Type B pancreatic cell (in vitro differentiated cells): ENCODE measurements at regions not wholly inside any gene's neighbourhood (a gene's known extent, or its start where the extent isn't known, plus 50 kb on each side); places are given as distances from the start of the nearest gene placed in this dataset.

Experiments
- DNase-seq: peaks from one replicate; pipeline ENCODE4 v3.0.0; 2021; ENCODE audit warnings: mixed read lengths; ENCODE audit not compliant: unreplicated experiment; ENCODE audit errors: extremely low spot score
- H3K27ac Mint-ChIP-seq: 2 replicates; pipeline ENCODE4 v1.8.0; 2021; ENCODE audit warnings: mild to moderate bottlenecking, mixed read lengths
- H3K27me3 Mint-ChIP-seq: 2 replicates; pipeline ENCODE4 v1.8.0; 2021; ENCODE audit warnings: mixed read lengths
- H3K36me3 Mint-ChIP-seq: 2 replicates; pipeline ENCODE4 v1.8.0; 2021; ENCODE audit warnings: mixed read lengths
- H3K4me1 Mint-ChIP-seq: one replicate; pipeline ENCODE4 v1.8.0; 2021; ENCODE audit warnings: mixed read lengths; ENCODE audit not compliant: unreplicated experiment
- H3K4me3 Mint-ChIP-seq: 2 replicates; pipeline ENCODE4 v1.8.0; 2021; ENCODE audit warnings: mild to moderate bottlenecking, mixed read lengths
- H3K9me3 Mint-ChIP-seq: 2 replicates; pipeline ENCODE4 v1.8.0; 2021; ENCODE audit warnings: mixed read lengths
- TF ChIP-seq, protein P1 (sequence below): fragments of 200-600 bp; sonication (generic); conservative IDR thresholded peaks from 2 replicates; pipeline ENCODE4 v1.5.0; 2021; ENCODE audit warnings: antibody characterized with exemption, mild to moderate bottlenecking

DNA sequence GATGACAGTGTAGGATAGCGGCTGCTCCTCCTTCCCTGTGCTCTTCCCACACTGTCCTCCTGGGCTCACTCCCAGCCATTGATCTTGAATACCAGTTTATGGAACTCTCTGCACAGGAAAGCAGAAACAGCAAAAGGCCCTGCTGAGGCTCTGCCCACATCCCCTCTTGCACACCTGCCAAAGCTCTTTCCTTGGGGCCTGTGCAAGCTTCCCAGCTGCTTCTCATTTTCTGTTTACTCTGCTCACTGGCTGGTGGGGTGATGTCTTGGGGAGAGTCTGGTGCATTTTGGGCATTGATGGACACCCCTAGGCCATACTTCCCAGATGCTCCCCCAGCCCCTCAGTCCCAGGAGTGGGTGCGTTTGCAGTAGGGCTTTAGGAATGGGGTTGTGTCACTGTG, 361.8 kb downstream of the TMEM121 start:
- Mint-ChIP-seq H3K27me3 (no peaks in the 10 kb centered on the region), H3K36me3 (no peaks in the 10 kb centered on the region), H3K4me3 (no peak overlapping the region), H3K9me3 (peaks cover 6% of the 10 kb centered on the region), H3K4me1 (no peaks in the 10 kb centered on the region), H3K27ac (no peak overlapping the region)
- DNase-seq: no peak
- TF ChIP-seq, protein P1, sequence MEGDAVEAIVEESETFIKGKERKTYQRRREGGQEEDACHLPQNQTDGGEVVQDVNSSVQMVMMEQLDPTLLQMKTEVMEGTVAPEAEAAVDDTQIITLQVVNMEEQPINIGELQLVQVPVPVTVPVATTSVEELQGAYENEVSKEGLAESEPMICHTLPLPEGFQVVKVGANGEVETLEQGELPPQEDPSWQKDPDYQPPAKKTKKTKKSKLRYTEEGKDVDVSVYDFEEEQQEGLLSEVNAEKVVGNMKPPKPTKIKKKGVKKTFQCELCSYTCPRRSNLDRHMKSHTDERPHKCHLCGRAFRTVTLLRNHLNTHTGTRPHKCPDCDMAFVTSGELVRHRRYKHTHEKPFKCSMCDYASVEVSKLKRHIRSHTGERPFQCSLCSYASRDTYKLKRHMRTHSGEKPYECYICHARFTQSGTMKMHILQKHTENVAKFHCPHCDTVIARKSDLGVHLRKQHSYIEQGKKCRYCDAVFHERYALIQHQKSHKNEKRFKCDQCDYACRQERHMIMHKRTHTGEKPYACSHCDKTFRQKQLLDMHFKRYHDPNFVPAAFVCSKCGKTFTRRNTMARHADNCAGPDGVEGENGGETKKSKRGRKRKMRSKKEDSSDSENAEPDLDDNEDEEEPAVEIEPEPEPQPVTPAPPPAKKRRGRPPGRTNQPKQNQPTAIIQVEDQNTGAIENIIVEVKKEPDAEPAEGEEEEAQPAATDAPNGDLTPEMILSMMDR: no peak

DNA sequence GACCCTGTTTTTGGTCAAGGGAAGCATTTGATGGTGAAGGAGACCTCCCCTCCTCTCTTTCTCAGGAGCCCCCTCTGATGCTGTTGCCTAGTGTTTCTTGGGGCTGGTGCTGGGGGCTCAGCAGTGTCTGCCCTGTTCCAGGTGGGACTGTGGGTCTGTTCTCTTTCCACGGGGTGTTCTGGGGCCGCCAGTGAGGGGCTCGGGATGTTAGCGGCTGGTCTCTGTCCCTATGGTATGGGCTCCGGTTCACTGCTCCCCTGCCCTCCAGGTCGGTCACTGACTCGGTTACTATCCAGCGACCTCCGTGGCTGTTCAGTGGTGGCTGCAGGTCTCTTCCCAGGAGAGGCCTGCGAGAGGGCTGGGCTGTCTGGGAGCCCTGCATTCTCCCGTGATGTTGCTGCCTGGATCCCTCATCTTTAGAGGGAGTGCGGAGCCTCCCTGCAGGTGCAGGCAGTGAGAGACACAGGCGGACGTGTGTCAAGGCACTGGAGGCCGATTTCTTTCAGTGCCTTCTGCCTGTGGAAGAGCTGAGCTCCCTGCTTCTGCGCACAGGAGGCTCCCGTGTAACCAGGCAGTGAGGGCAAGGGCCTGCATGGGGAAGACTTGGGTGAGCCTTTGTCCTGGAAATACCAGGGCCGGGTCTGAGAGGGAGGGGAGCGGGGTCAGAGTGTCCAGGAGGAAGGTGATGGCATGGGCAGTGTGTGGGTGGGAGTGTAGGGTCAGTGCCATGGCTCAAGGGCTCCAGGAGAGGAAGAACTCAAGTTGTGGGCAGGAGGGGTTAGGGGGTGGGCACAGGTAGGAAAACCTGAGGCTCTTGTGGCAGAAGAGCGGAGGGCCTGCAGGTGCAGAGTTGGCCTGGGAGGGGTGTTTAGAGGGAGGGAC, 362.6 kb downstream of the TMEM121 start:
- peaks cover 6% of the 10 kb centered on the region for H3K9me3 Mint-ChIP-seq
- H3K36me3 Mint-ChIP-seq: no peaks in the 10 kb centered on the region
- H3K4me3 Mint-ChIP-seq: no peak overlapping the region
- no peaks in the 10 kb centered on the region for H3K4me1 Mint-ChIP-seq
- H3K27me3 Mint-ChIP-seq: no peaks in the 10 kb centered on the region
- H3K27ac Mint-ChIP-seq: no peak overlapping the region
- no peak for DNase-seq
- TF ChIP-seq, protein P1: no peak

DNA sequence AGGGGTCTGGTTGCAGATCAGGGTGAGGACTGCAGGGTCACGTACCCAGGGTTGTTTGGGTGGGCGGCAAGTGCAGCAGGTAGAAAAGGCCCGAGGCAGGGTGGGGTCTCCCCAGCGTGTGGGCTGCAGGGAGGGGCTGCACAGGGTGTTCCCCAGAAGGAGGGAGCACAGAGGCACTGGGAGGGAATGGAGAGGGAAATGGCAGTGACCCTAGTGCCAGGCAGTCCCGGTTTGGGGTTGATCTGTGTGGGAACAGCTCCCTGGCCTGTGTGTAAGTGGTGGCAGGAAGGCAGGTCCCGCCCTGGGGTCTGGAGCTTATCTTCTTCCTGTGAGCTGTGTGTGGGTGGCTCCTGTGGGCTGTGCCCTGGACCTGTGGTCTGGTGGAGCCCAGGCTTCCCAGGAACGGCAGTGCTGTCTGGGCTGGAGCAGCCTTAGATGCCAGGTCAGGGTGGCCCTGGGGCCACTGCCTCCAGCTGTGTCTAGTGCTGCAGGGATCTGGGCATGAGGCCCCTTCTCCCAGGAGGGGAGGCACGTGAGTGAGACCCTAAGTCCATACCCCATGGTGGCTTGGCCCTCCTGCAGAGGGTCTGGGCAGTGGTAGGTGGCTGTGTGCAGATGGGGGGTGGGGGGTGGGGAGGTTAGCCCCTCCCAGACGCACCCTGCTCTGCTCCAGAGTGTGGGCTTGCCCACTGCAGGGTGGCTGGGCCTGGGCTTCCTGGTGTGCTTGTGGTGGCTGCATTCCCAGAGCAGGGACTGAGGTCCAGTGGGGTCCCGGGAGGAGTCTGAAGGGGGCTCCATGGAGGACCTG, 363.5 kb downstream of the TMEM121 start:
- TF ChIP-seq, protein P1: no peak
- H3K27ac Mint-ChIP-seq: no peak overlapping the region
- peaks cover 6% of the 10 kb centered on the region for H3K9me3 Mint-ChIP-seq
- no peaks in the 10 kb centered on the region for H3K4me1 Mint-ChIP-seq
- no peaks in the 10 kb centered on the region for H3K27me3 Mint-ChIP-seq
- H3K36me3 Mint-ChIP-seq: no peaks in the 10 kb centered on the region
- H3K4me3 Mint-ChIP-seq: no peak overlapping the region
- DNase-seq: no peak

DNA sequence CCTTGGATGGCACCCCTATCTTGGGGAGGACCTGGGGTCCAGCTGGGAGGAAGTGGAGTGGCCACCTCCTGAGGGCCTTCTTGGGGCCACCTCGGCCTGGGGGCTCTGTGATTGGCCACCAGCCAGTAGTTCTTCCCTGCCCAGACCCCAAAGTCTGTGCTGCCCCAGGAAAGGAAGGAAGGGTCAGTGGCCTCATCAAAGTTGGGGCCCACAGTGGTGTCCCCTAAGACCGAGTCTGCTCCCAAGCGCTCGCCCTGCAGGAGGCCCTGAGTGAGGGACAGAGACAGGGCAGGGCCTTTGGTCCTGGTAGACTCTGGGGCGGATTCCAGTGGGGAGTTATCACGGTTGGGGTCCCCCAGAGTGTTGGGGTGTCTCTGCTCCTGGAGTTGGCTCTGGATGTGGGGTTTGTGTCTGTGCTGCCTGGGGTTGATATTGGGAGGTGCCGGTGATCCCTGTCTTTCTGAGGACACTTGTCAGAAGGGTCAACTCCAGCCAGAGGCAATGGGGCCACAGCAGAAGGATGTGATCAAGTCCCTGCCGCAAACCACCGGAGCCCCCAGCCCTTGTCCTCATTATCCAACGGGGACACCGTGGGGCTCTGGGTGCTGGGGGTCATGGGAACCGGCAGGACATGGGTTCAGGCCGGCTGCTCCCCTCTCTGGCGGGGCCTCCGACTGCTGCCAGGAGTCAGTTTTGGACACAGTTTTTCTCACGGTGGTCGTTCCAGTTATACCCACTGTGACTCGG, 364.3 kb downstream of the TMEM121 start:
- TF ChIP-seq, protein P1: no peak
- no peaks in the 10 kb centered on the region for H3K27me3 Mint-ChIP-seq
- peaks cover 6% of the 10 kb centered on the region for H3K9me3 Mint-ChIP-seq
- H3K36me3 Mint-ChIP-seq: no peaks in the 10 kb centered on the region
- no peaks in the 10 kb centered on the region for H3K4me1 Mint-ChIP-seq
- H3K27ac Mint-ChIP-seq: no peak overlapping the region
- no peak overlapping the region for H3K4me3 Mint-ChIP-seq
- DNase-seq: peak; percentile 51

DNA sequence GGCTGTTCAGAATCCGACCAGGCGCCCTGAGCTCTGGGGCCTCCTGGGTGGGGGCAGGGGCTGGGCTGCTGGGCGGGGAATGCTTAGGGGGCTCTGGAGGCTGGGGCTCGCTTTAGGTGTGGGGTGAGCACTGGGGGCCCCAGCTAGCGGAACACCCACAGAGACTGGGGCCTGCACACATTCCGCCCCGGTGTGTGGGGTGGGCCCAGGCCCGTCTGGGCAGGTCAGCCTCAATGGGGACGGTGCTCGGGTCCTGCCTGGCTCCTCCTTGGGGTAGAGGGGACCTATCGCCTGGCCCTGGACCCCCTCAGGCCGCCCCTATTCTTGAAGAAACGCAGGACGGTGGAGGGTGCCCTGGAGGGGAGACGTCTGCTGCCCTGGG, 364.8 kb downstream of the TMEM121 start:
- no peak overlapping the region for H3K4me3 Mint-ChIP-seq
- H3K4me1 Mint-ChIP-seq: no peaks in the 10 kb centered on the region
- H3K27ac Mint-ChIP-seq: no peak overlapping the region
- H3K27me3 Mint-ChIP-seq: no peaks in the 10 kb centered on the region
- peaks cover 6% of the 10 kb centered on the region for H3K9me3 Mint-ChIP-seq
- TF ChIP-seq, protein P1: no peak
- peak; percentile 56 for DNase-seq
- H3K36me3 Mint-ChIP-seq: no peaks in the 10 kb centered on the region
